ENCODE measurements at regions not wholly inside any gene's neighbourhood (a gene's known extent, or its start where the extent isn't known, plus 50 kb on each side); places are given as distances from the start of the nearest gene placed in this dataset.

GRCh38 chr18:73164430-73164829 is 296.6 kb upstream of the NETO1 start:
- DNase-seq (ENCODE audit: insufficient read length, low spot score, missing footprints) = no peak
- Histone ChIP-seq H4K20me1 (ENCODE audit: insufficient read depth, low read length) (no peaks in the 10 kb centered on the region), H3K79me2 (ENCODE audit: insufficient read depth, low read length) (no peaks in the 10 kb centered on the region), H3K36me3 (ENCODE audit: insufficient read depth, low read length) (no peaks in the 10 kb centered on the region), H3K4me3 (ENCODE audit: insufficient read depth, low read length) (no peak overlapping the region), H3K9me3 (ENCODE audit: low read depth, low read length) (peaks cover 2% of the 10 kb centered on the region), H3K27me3 (ENCODE audit: insufficient read depth, low read length) (no peaks in the 10 kb centered on the region), H3K4me2 (ENCODE audit: insufficient read depth, low read length) (no peak overlapping the region), H3K4me1 (ENCODE audit: insufficient read depth, low read length) (no peaks in the 10 kb centered on the region), H3K27ac (ENCODE audit: low read depth, low read length) (no peak overlapping the region), H2AFZ (ENCODE audit: low read length) (no peak overlapping the region)
- TF ChIP-seq CTCF (IDR thresholded peaks at IDR 0.05; ENCODE audit: extremely low read depth, low read depth, low read length) = no peak

DNA sequence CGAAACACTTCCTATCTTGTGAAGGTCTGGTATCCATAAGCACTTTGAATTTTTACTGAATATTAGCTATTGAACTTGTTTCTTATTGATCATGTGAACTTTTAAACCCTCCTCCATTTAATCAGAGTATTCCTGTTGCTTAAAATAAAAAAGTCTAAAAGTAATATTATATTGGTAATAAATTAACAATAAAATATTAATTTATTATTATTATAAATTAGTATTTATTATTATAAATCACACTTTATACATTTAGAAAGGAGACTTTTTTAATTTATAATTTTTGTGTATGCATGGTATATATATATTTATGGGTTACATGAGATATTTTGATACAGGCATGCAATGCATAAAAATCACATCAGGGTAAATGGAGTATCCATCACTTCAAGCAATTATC is 295.4 kb upstream of the NETO1 start:
- H3K9me3 ChIP-seq (ENCODE audit: low read depth, low read length) = peaks cover 2% of the 10 kb centered on the region
- no peak overlapping the region for H3K27ac ChIP-seq (ENCODE audit: low read depth, low read length)
- H2AFZ ChIP-seq (ENCODE audit: low read length) = no peak overlapping the region
- no peak for DNase-seq (ENCODE audit: insufficient read length, low spot score, missing footprints)
- H3K4me2 ChIP-seq (ENCODE audit: insufficient read depth, low read length) = no peak overlapping the region
- no peak overlapping the region for H3K4me3 ChIP-seq (ENCODE audit: insufficient read depth, low read length)
- H3K79me2 ChIP-seq (ENCODE audit: insufficient read depth, low read length) = no peaks in the 10 kb centered on the region
- H4K20me1 ChIP-seq (ENCODE audit: insufficient read depth, low read length) = no peaks in the 10 kb centered on the region
- no peak for TF ChIP-seq CTCF (IDR thresholded peaks at IDR 0.05; ENCODE audit: extremely low read depth, low read depth, low read length)
- H3K36me3 ChIP-seq (ENCODE audit: insufficient read depth, low read length) = no peaks in the 10 kb centered on the region
- H3K27me3 ChIP-seq (ENCODE audit: insufficient read depth, low read length) = no peaks in the 10 kb centered on the region
- H3K4me1 ChIP-seq (ENCODE audit: insufficient read depth, low read length) = no peaks in the 10 kb centered on the region

GRCh38 chr18:73156117-73156516 is 288.3 kb upstream of the NETO1 start:
- no peak for DNase-seq (ENCODE audit: insufficient read length, low spot score, missing footprints)
- Histone ChIP-seq H3K27ac (ENCODE audit: low read depth, low read length) (no peak overlapping the region), H3K4me1 (ENCODE audit: insufficient read depth, low read length) (no peaks in the 10 kb centered on the region), H3K36me3 (ENCODE audit: insufficient read depth, low read length) (no peaks in the 10 kb centered on the region), H2AFZ (ENCODE audit: low read length) (no peak overlapping the region), H4K20me1 (ENCODE audit: insufficient read depth, low read length) (no peaks in the 10 kb centered on the region), H3K4me2 (ENCODE audit: insufficient read depth, low read length) (no peak overlapping the region), H3K27me3 (ENCODE audit: insufficient read depth, low read length) (no peaks in the 10 kb centered on the region), H3K79me2 (ENCODE audit: insufficient read depth, low read length) (no peaks in the 10 kb centered on the region), H3K9me3 (ENCODE audit: low read depth, low read length) (no peaks in the 10 kb centered on the region), H3K4me3 (ENCODE audit: insufficient read depth, low read length) (no peak overlapping the region)
- no peak for TF ChIP-seq CTCF (IDR thresholded peaks at IDR 0.05; ENCODE audit: extremely low read depth, low read depth, low read length)

DNA sequence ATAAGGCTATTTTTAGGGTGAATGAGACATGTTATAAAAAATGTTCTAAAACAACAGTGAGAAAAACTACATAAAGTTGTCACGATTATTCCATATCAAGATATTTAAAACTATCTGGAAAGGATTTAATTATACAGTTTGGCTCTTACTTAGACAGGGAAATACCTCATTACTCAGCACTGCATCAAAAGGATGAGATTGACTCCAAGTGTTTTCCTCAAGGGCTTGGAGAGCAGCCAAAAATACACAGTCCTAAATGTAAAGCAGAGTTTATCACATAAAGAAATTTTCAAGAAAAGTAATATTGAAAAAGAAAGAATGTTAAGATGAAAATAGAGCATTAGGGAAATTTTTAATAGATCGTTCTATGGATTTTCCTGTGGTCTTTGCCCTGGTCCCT is 285.5 kb upstream of the NETO1 start:
- DNase-seq (ENCODE audit: insufficient read length, low spot score, missing footprints) = no peak
- no peaks in the 10 kb centered on the region for H3K27me3 ChIP-seq (ENCODE audit: insufficient read depth, low read length)
- TF ChIP-seq CTCF (IDR thresholded peaks at IDR 0.05; ENCODE audit: extremely low read depth, low read depth, low read length) = no peak

More for the DNA sequence above, 285.5 kb upstream of the NETO1 start:
- H3K4me3 ChIP-seq (ENCODE audit: insufficient read depth, low read length) = no peak overlapping the region
- H3K79me2 ChIP-seq (ENCODE audit: insufficient read depth, low read length) = no peaks in the 10 kb centered on the region
- no peaks in the 10 kb centered on the region for H4K20me1 ChIP-seq (ENCODE audit: insufficient read depth, low read length)
- H3K27ac ChIP-seq (ENCODE audit: low read depth, low read length) = no peak overlapping the region
- no peak overlapping the region for H3K4me2 ChIP-seq (ENCODE audit: insufficient read depth, low read length)
- no peak overlapping the region for H2AFZ ChIP-seq (ENCODE audit: low read length)
- no peaks in the 10 kb centered on the region for H3K36me3 ChIP-seq (ENCODE audit: insufficient read depth, low read length)
- no peaks in the 10 kb centered on the region for H3K4me1 ChIP-seq (ENCODE audit: insufficient read depth, low read length)
- H3K9me3 ChIP-seq (ENCODE audit: low read depth, low read length) = no peaks in the 10 kb centered on the region

Data from osteoblast (primary cell).